Mesodermal cell (in vitro differentiated cells): ENCODE measurements at regions not wholly inside any gene's neighbourhood (a gene's known extent, or its start where the extent isn't known, plus 50 kb on each side); places are given as distances from the start of the nearest gene placed in this dataset.

Source experiments
- H3K27ac ChIP-seq: 2 replicates; pipeline ENCODE4 v1.7.0; 2013; ENCODE audit warnings: mild to moderate bottlenecking, low read depth, low read length, moderate library complexity; ENCODE audit not compliant: severe bottlenecking
- H3K36me3 ChIP-seq: 2 replicates; pipeline ENCODE4 v1.7.1; 2013; ENCODE audit warnings: mild to moderate bottlenecking, low read length, moderate library complexity; ENCODE audit not compliant: control insufficient read depth, insufficient read depth
- H3K4me1 ChIP-seq: one replicate; pipeline ENCODE4 v1.7.1; 2013; ENCODE audit warnings: mild to moderate bottlenecking, low read length; ENCODE audit not compliant: insufficient read depth, control insufficient read depth, poor library complexity, severe bottlenecking
- H3K4me3 ChIP-seq: 2 replicates; pipeline ENCODE4 v1.7.0; 2013; ENCODE audit warnings: low read length, control low read depth, mild to moderate bottlenecking; ENCODE audit not compliant: insufficient read depth, poor library complexity, severe bottlenecking; ENCODE audit errors: extremely low read depth
- H3K9me3 ChIP-seq: 2 replicates; pipeline ENCODE4 v1.7.1; 2013; ENCODE audit warnings: mild to moderate bottlenecking, low read length, moderate library complexity; ENCODE audit not compliant: control insufficient read depth
- WGBS, 2 experiments: methylation state at CpG; one replicate each; pipeline ENCODE4 v1.1.5; 2013; ENCODE audit warnings: missing lambda C conversion rate in 2 of 2; ENCODE audit not compliant: insufficient coverage in 2 of 2; 5-methylcytosine and 5-hydroxymethylcytosine counted together

DNA sequence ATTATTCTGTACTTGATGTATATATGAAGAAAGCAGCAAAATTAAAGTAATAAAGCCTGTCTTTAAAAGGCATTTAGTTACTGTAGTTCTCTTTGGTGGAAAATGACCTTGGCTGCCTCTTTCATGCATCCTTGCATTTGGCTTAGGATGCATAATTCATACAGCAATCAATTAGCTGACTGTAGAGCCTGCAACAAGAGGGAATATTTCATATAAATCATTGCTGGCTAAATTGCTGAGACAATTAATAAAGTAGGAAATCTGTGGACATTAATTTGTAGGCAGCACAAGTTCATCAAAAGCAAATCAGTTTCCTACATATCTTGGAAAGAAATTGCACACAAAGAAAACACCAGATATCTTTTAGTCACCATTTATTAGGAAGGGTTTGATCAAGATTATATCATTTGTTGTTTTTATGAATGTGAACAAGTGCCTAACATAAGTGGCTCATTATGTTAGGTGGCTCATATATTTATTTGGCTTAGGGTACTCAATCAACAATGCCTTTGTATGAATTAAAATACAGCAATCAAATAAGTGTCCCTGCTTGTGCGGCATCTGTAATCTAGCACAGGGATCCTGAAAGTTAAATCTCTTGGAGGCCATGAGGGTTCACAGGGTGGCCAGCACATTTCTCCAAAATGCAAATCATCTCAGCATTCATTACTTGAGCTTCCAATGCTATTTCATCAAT is 220.4 kb upstream of the SPOPL start:
- H3K4me1 ChIP-seq = peaks cover 12% of the 10 kb centered on the region
- 100% methylated on average over 1 of the region's 1 CpG for WGBS, 2 experiments
- no peak overlapping the region for H3K27ac ChIP-seq
- no peak overlapping the region for H3K4me3 ChIP-seq
- no peaks in the 10 kb centered on the region for H3K36me3 ChIP-seq
- H3K9me3 ChIP-seq = no peaks in the 10 kb centered on the region

DNA sequence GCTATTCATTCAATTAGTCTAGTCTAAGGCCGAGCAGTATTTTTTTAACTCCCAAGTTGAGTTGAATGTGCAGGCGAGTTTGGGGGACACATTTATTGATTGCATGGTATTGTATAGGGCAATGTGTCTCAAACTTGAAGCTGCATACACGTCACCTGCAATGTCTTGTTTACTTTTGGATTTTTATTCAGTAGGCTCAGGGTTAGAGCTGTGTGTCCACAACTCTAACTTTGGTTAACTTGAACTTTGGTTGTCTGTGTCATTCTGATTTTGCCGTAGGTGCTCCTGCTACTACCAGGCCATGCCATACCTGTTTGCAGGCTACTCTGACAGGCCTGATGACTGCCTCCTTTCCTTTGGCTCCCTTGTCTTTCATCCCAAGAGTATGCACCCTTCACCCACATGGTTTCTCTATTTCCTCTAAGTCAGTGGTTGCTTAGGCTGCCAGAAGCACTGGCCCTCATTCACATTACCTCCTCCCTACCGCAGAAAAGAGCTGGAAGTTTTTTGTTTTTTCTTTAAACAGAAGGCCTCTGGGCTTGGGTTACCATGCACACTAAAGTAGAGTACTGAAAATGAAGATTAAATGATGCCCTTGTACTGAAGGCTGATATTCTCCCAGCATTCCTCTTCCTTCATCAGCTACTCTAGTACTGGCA is 219.4 kb upstream of the SPOPL start:
- no peaks in the 10 kb centered on the region for H3K36me3 ChIP-seq
- H3K27ac ChIP-seq = no peak overlapping the region
- H3K9me3 ChIP-seq = no peaks in the 10 kb centered on the region
- peaks cover 2% of the 10 kb centered on the region for H3K4me1 ChIP-seq
- 84 to 86% methylated on average over 3 of the region's 5 CpGs for WGBS, 2 experiments
- no peak overlapping the region for H3K4me3 ChIP-seq

DNA sequence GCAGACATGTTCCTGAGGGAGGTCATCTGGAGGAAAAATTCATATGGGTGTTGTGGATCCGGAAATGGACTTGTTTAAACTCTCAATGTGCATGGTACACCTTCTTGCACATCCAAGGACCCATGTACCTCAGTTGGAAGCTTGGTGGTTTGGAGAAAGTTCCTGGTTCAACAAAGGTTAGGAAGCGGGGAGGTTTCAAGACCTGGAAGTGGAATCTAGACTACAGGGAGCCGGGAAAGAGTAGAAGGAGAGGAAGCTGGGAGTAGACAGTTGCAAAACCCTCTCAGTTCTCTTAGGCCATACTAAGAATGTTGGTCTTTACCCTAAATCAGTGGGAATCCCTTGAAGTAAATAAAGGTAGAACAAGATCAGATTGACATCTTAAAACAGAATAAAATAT is 209.8 kb upstream of the SPOPL start:
- WGBS, 2 experiments = 92 to 100% methylated on average over 3 of the region's 3 CpGs
- no peaks in the 10 kb centered on the region for H3K9me3 ChIP-seq
- no peak overlapping the region for H3K27ac ChIP-seq

DNA sequence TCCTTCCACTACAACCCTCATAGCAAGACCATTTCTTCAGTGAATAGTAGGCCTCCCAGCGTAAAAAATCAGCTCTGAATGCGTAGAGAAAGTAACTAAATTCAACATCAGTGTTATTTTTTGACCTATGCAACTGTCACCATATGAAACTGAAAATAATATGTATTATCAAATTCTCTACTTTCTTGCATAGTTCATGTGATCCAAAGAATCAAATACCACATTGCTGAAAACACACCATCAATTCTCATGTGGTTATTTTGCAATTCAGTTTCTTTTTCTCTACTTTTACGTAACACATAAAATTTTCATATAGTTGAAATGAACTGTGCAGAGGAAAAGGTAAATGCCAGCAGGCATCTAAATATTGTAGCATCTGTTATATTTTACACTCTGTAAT is 208.5 kb upstream of the SPOPL start:
- H3K36me3 ChIP-seq = no peaks in the 10 kb centered on the region
- H3K9me3 ChIP-seq = no peaks in the 10 kb centered on the region
- WGBS, 2 experiments = no CpG with 5 or more reads among the region's 3 CpGs
- H3K27ac ChIP-seq = no peak overlapping the region
- no peak overlapping the region for H3K4me3 ChIP-seq
- no peaks in the 10 kb centered on the region for H3K4me1 ChIP-seq

More for the DNA sequence above, 209.8 kb upstream of the SPOPL start:
- H3K36me3 ChIP-seq = no peaks in the 10 kb centered on the region
- no peaks in the 10 kb centered on the region for H3K4me1 ChIP-seq
- no peak overlapping the region for H3K4me3 ChIP-seq

DNA sequence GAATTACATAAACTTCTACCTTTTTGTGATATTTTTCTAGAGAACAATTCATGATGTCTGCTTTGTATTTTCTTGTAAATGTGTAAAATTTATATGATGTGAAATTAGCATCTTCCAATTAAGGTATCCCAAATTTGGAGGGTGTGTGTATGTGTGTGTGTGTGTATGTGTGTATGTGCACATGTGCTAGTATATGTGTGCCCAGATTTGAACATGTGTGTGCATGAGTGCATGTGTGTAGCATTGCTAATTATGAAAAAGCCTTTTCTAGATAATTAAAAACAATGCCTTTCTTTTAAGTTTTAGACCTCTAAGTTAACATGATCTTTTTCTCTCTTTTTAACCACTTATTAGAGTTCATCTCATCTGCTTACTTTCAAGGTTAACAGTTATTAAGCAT is 208.0 kb upstream of the SPOPL start:
- Histone ChIP-seq H3K27ac (no peak overlapping the region), H3K9me3 (no peaks in the 10 kb centered on the region), H3K4me3 (no peak overlapping the region), H3K4me1 (no peaks in the 10 kb centered on the region), H3K36me3 (no peaks in the 10 kb centered on the region)

DNA sequence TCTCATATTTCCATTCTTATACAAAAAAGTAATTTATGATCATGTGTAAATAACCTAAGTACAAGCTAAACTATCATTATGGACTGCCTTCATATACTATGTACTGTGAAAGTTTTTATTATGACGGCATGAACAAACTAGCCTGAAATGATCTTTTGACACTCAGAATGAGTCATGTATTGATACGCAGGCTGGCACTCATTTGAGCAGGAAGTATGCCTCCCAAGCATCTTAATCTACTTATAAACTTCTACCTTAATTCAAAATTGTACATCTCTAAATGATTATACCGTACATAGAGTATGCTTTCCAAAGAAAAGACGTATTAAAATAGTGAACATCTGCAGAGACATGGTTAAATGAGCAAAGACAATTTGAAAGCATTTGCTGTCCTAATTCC is 207.1 kb upstream of the SPOPL start:
- Histone ChIP-seq H3K9me3 (no peaks in the 10 kb centered on the region), H3K27ac (no peak overlapping the region), H3K36me3 (no peaks in the 10 kb centered on the region), H3K4me1 (no peaks in the 10 kb centered on the region), H3K4me3 (no peak overlapping the region)
- WGBS, 2 experiments = 93% methylated on average over 2 of the region's 4 CpGs; no CpG with 5 or more reads in 1 of the 2 experiments

DNA sequence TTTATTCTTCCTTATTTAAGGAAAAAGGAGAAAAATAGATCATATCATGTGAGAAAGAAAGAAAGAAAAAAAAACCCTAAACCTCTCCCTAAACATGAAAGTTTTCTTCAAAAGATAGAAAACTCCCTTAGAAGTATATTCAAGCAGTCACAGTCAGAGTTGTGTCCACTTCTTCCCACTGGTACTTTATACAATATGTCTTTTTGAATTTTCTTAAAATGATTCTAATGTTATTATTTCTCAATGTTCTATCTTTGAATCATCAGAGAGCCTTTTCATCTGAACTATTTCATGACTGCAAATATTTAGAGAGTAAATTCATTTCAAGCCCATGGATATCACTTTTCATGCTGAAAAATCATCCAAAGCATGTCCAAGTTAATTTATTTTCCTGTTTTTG is 205.2 kb upstream of the SPOPL start:
- Histone ChIP-seq H3K27ac (no peak overlapping the region), H3K36me3 (no peaks in the 10 kb centered on the region), H3K4me1 (no peaks in the 10 kb centered on the region), H3K9me3 (no peaks in the 10 kb centered on the region), H3K4me3 (no peak overlapping the region)

DNA sequence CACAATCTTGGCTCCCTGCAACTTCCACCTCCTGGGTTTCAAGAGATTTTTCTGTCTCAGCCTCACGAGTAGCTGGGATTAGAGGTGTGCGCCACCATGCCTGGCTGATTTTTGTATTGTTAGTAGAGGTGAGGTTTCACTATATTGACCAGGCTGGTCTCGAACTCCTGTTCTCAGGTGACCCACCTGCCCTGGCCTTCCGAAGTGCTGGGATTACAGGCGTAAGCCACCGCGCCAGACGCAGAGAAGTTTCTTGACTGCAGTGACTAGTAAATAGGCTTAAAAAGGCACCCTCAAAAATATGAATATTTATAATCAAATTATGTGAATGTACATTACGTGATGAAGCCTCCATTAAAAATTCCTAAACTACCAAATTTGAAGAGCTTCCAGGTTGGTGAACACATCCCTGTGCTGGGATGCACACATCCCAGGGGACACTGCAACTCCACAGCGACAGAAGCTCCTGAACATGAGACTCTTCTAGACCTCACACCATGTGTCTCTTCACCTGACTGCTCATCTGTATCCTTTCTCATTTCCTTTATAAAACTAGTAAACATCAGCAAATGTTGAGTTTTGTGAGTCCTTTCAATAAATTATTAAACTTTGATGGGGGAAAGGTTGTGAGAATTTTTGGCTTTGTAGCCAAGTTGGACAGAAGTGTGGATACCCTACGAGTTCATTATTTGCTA is 203.3 kb upstream of the SPOPL start:
- Histone ChIP-seq H3K4me1 (no peaks in the 10 kb centered on the region), H3K27ac (no peak overlapping the region), H3K9me3 (no peaks in the 10 kb centered on the region), H3K36me3 (no peaks in the 10 kb centered on the region), H3K4me3 (no peak overlapping the region)
- 93 to 100% methylated on average over 3 to 10 of the region's 11 CpGs for WGBS, 2 experiments

DNA sequence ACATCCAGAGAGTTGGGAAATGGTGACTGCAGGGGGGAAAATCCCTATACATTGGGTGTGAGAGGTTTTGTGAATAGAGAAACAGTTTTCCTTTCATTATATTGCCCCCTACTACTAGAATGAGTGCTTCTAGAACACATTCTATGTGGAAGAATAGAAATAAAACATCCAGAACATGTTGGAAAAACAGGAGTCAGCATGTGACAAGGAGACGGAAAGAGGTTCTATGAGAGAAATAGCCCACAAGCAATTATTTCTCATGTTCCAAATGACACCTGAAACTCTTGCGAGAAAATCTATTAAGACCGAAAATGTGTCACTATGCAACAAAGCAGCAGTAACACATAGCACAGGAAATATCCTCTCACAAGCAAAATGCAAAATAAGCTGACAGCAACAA is 202.7 kb upstream of the SPOPL start:
- no peak overlapping the region for H3K27ac ChIP-seq

DNA sequence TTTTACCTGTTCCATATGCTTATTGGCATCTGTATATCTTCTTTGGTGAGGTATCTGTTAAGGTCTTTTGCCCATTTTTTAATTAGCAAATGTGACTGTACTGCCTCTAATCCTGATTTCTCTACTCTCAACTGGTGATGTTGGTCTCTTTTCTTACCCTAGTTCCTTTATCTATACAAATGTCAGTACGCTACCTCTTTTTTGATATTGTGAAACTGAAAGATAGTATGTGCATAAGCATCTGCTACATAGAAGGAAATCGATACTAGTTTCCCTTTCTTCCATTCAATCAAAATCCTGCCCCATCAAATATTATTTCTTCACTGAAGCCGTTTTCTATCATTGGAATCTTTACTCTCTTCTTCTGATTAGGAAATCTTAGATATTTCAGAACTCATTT is 194.9 kb upstream of the SPOPL start:
- Histone ChIP-seq H3K9me3 (no peaks in the 10 kb centered on the region), H3K36me3 (no peaks in the 10 kb centered on the region), H3K4me3 (no peak overlapping the region), H3K4me1 (no peaks in the 10 kb centered on the region), H3K27ac (no peak overlapping the region)
- 100% methylated on average over 1 of the region's 3 CpGs; no CpG with 5 or more reads in 1 of the 2 experiments for WGBS, 2 experiments

More for the DNA sequence above, 202.7 kb upstream of the SPOPL start:
- H3K9me3 ChIP-seq = no peaks in the 10 kb centered on the region
- no peak overlapping the region for H3K4me3 ChIP-seq
- WGBS, 2 experiments = 88% methylated on average over 1 of the region's 3 CpGs; no CpG with 5 or more reads in 1 of the 2 experiments
- H3K36me3 ChIP-seq = no peaks in the 10 kb centered on the region
- H3K4me1 ChIP-seq = no peaks in the 10 kb centered on the region

DNA sequence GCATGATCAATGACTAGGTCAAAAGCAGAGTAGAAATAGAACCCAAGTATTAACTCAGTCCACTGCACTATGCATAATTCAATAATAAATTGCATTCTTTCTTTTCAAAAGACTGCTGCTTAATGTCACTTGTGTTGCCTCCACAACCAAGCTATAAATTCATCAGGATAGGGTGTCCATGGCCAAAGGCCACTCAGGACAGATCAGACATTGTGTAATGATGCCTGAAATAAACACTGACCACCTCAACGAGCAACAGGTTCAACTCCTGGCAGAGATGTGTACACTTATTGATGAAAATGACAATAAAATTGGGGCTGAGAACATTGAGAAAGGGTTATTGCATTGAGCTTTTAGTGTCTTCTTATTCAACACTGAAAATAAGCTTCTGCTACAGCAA is 194.5 kb upstream of the SPOPL start:
- no peaks in the 10 kb centered on the region for H3K4me1 ChIP-seq
- H3K9me3 ChIP-seq = no peaks in the 10 kb centered on the region
- H3K27ac ChIP-seq = no peak overlapping the region
- no peaks in the 10 kb centered on the region for H3K36me3 ChIP-seq
- H3K4me3 ChIP-seq = no peak overlapping the region
- WGBS, 2 experiments = 88% methylated on average over 1 of the region's 1 CpG; no CpG with 5 or more reads in 1 of the 2 experiments
